HG03139 (cell line): ENCODE measurements at regions not wholly inside any gene's neighbourhood (a gene's known extent, or its start where the extent isn't known, plus 50 kb on each side); places are given as distances from the start of the nearest gene placed in this dataset.
"Not testable (repeated sequence)": the region's sequence is repeated elsewhere in the genome, so short reads cannot be mapped to it uniquely, and the experiment has no call there.

Source experiments
- ATAC-seq: cut with Tn5 transposase; IDR thresholded peaks from one replicate; pipeline ENCODE4 v1.9.1; 2021; ENCODE audit not compliant: unreplicated experiment

GRCh38 chr5:68027519-68027918 is 188.0 kb upstream of the PIK3R1 start:
- ATAC-seq: no peak

- no peak for ATAC-seq
Measured at GRCh38 chr5:68026092-68026885, 189.3 kb upstream of the PIK3R1 start.

DNA sequence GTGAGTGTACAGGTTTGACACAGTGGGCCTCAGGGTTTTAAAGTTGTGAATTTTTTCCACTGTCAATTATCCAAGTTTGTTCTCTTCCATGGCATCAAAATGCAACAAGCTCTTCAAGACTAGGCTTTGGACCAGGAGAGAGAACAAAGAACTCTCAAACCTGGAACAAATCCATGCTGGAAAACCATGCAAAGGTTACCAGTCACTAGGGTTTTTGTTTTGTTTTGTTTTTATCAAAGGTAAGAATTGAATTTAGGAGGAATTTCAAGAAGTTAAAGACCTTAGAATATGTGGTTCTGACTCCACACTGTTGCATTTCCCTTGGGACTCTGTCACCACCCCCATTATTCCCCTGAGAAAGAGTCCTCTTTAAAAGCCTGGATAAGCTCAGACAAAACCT is 191.1 kb upstream of the PIK3R1 start:
- ATAC-seq: no peak

DNA sequence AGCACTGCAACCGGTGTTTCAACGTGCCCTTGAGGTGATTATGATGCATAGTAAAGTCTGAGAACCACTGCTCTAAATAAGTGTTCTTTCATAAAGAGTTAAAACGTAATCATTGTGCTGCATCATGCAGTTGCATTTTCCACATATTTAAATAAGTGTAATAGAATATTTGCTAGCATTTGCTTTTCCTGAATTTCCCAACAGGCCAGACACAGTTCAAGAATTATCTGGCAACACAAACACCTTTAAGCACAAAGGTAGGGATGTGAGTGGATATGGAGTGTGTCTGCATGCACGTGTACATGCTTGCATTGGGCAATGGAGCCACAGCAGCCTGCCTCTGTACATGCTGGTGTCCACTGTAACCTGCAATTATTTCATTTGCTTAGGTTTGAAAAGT is 193.6 kb upstream of the PIK3R1 start:
- ATAC-seq: no peak

- ATAC-seq: no peak
Measured at GRCh38 chr5:68021227-68021626, 194.3 kb upstream of the PIK3R1 start.

DNA sequence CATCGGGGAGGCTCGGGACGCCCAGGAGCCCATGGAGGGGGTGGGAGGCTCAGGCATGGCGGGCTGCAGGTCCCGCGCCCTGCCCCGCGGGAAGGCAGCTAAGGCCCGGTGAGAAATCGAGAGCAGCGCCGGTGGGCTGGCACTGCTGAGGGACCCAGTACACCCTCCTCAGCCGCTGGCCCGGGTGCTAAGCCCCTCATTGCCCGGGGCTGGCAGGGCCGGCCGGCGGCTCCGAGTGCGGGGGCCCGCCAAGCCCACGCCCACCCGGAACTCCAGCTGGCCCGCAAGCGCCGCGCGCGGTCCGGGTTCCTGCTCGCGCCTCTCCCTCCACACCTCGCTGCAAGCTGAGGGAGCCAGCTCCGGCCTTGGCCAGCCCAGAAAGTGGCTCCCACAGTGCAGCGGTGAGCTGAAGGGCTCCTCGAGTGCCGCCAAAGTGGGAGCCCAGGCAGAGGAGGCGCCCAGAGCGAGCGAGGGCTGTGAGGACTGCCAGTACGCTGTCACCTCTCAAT is 195.0 kb upstream of the PIK3R1 start:
- not testable (repeated sequence) for ATAC-seq

- no peak for ATAC-seq
Measured at GRCh38 chr5:68015381-68016302, 199.9 kb upstream of the PIK3R1 start.

- no peak for ATAC-seq
Measured at GRCh38 chr5:68012831-68013230, 202.7 kb upstream of the PIK3R1 start.

GRCh38 chr5:68012429-68012828 is 203.1 kb upstream of the PIK3R1 start:
- no peak for ATAC-seq

GRCh38 chr5:68011801-68012200 is 203.8 kb upstream of the PIK3R1 start:
- no peak for ATAC-seq

- ATAC-seq: no peak
Measured at GRCh38 chr5:68011259-68011760, 204.2 kb upstream of the PIK3R1 start.

DNA sequence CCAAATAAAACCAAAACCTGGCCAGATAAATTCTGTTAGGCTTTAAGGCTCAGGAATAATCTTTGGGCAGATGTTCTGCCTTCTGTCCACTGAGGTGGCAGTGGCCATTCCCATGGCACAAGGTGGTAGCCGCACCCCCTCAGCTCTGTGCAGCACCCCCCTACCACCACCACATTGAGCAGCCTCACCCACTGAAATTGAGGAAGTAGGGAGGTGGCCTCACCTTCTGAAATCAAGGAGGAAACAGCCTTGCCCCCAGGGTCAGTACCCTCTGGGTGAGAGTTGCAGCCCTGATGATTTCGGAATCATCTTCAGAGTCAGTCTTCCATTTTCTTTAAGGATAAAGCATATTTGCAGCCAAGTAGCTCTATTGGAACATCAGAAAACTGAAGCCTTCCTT is 204.8 kb upstream of the PIK3R1 start:
- ATAC-seq: no peak

DNA sequence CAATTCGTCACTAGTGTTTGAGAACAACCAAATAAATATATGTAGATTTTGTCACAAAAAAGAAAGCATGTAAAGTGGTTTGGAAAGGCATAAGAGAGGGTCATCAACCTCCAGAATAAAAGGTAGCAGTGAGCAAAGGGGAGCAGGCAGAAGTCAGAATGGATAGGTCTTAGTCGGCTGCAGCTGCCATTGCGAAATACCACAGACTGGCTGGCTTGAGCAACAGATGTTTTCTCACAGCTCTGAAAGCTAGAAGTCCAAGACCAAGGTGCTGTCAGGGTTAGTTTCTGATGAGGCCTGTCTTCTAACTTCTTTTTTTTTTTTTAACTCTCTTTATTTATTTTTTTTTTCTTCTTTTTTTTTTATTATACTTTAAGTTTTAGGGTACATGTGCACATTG is 208.1 kb upstream of the PIK3R1 start:
- no peak for ATAC-seq

- ATAC-seq: no peak
Measured at GRCh38 chr5:68002836-68003235, 212.7 kb upstream of the PIK3R1 start.

DNA sequence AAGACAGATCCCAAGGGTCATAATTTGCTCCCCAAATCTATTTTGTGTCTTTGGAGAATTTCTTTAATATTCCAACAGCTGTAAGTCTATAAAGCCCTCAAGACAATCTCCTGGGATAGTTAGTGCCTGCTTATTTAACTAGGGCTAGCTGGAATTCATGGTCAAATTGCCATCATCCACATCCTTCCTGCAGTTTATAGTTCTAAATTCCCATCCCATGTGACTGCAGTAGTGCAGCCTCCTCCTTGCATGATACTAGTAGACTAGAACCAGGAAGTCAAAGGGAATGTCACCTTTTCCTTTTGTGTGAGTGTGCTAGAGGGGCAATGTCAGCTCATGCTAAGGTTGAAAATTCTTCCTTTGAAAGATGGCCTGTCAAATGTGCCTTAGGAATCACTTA is 214.8 kb upstream of the PIK3R1 start:
- no peak for ATAC-seq

DNA sequence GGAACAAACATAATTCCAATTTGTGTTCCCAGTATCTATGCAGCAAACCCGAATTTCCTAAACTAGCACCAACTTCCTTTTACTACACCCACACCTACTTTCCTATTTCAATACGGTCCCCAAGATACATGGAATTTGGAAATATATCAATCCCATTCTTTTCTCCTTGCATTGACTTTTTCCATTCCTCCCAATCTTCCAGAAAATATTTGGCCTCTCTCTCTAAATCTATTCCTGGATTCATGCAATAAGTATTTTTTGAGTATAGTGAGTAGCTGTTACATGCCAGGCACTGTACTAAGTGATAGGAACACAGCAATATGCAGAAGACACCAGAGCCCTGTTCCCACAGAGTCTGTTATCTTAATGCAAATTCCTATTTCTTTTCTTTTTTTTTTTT is 216.2 kb upstream of the PIK3R1 start:
- no peak for ATAC-seq

DNA sequence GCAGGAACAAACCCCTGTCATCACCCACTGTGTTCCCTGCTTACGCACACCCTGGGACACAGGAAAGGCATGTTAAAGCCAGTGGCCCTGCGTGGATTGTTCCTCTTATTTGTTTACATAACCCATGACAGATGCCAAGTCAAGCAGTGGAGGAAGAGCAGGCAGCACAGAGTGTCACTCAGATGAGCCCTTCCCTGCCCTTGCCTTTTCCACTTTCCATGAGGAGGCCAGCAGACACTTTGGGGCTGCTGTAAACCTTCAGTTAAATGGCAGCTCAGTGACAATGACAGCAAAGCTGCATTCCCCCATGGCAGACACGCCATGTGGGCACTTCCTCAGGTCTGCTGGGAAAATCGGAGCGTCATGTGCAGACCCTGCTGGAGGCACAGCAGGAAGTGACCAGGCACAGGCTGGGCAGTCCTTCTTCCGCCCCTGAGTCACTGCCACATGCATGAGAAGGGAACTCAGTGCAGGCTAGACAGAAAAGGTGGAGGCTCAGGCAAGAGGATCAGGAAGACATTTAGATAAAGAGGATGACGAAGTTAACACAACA is 216.8 kb upstream of the PIK3R1 start:
- no peak for ATAC-seq

DNA sequence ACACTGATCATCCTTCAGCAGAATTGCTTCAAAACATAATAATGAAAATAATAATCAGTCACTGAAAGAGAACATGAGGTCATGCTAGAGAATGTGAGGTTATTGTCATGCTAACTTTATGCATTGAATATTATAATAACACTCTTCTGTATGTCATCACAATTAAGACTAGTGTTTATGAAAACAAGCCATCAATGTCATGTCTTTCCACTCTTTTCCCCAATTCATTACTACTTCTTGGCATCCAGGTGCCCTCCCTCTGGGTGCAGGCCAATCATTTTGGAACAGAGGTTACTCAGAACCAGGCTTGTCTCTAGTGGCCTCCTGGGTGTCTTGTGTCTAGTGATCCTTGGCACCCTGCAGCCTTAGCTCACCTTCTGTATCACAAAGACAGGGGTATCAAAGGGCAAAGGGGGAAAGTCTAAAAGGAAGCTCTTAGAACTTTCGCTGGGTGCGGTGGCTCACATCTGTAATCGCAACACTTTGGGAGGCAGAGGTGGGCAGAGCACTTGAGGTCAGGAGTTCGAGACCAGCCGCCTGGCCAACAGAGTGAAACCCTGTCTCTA is 217.6 kb upstream of the PIK3R1 start:
- no peak for ATAC-seq

DNA sequence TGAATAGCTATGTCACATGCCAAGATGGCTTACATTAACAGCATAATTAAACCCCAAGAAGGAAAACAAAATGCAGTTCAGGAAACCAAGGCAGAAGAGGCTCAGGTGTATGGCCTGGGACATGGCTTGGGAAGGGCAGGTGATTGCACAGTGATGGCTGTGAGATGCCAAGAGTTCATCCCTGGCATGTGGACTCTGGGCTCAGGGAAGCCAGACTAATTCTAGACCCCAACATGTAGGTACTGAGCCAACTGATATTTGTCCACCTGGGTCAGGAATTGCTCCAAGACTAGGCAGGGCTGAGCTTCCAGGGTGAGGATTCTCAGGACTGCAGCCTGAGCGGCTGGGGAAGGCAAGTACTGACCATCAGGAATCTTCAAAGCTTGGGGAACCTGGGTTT is 218.4 kb upstream of the PIK3R1 start:
- no peak for ATAC-seq

GRCh38 chr5:67996596-67996995 is 219.0 kb upstream of the PIK3R1 start:
- ATAC-seq: no peak

DNA sequence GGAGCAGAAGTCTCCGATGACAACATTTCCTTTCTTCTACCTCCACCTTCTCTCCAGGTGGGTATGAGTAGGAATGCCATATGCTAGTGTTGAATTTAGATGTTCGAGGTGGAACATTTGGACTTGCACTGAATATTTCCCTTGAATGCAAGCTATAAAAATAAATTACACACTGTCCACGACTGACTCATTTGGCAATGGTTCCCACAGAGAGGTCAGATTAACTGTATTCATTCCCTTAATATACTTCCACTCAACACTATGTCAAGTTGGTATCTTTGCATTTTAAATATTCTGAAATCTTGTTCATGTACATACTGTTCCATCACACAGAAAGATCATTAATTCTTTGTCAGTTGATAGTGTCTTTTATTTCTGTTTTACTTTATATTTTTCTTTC is 222.6 kb upstream of the PIK3R1 start:
- ATAC-seq: no peak
